ENCODE measurements at regions not wholly inside any gene's neighbourhood (a gene's known extent, or its start where the extent isn't known, plus 50 kb on each side); places are given as distances from the start of the nearest gene placed in this dataset.

DNA sequence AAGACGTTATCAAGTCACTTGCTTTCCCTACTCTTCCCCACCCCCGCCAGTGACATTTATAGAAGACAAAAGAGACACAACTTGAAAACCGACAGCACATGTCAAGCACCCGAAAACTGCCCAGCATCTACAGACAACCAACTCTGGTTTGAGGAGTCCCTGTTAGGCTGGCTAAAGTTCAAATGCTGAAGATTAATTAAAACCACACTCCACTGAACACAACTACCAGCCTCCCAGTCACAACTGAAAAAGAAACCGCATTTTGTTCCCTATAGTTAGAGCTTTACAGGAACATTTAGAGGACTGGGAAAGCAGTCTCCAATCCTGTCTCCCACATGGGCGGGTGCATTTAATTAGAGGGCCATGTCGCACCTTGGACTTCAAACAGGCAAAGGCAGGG lies 73.0 kb upstream of the COX10 start:
- no peak for TF ChIP-seq EZH2phosphoT487 (IDR thresholded peaks at IDR 0.05; ENCODE audit: low read depth)
- TF ChIP-seq, protein P1, sequence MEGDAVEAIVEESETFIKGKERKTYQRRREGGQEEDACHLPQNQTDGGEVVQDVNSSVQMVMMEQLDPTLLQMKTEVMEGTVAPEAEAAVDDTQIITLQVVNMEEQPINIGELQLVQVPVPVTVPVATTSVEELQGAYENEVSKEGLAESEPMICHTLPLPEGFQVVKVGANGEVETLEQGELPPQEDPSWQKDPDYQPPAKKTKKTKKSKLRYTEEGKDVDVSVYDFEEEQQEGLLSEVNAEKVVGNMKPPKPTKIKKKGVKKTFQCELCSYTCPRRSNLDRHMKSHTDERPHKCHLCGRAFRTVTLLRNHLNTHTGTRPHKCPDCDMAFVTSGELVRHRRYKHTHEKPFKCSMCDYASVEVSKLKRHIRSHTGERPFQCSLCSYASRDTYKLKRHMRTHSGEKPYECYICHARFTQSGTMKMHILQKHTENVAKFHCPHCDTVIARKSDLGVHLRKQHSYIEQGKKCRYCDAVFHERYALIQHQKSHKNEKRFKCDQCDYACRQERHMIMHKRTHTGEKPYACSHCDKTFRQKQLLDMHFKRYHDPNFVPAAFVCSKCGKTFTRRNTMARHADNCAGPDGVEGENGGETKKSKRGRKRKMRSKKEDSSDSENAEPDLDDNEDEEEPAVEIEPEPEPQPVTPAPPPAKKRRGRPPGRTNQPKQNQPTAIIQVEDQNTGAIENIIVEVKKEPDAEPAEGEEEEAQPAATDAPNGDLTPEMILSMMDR (IDR thresholded peaks at IDR 0.05; ENCODE audit: low read depth, low read length) = no peak
- no peaks in the 10 kb centered on the region for H3K79me2 ChIP-seq (ENCODE audit: low read length)
- no peak overlapping the region for H3K4me3 ChIP-seq (ENCODE audit: low read length)

DNA sequence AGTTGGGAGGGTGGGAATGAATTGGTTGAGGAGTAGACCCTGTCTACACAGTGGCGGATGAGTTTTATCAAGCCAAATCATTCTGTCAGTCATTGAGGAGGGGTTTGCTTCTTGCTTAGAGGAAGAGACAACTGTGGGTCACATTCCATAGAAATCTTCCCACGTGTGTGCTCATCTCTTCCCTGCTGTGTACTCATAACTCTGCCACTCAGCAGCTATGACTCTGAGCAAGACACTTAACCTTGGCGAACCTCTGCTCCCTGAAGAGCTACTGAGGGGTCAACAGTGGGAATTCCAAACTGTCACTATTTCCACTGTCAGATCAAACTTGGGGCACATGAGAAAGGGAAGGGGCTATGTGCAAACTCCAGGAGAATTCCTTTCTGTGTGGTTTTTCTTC lies 72.6 kb upstream of the COX10 start:
- Histone ChIP-seq H3K4me1 (ENCODE audit: low read length) (no peaks in the 10 kb centered on the region), H3K9me3 (ENCODE audit: insufficient read depth, low read length) (no peaks in the 10 kb centered on the region), H4K20me1 (ENCODE audit: insufficient read depth, low read length) (no peaks in the 10 kb centered on the region), H2AFZ (ENCODE audit: low read depth, low read length) (no peak overlapping the region), H3K4me2 (ENCODE audit: low read length) (no peak overlapping the region), H3K27me3 (ENCODE audit: low read depth, low read length) (no peaks in the 10 kb centered on the region), H3K79me2 (ENCODE audit: low read length) (no peaks in the 10 kb centered on the region), H3K9ac (ENCODE audit: low read length) (no peak overlapping the region), H3K27ac (ENCODE audit: low read length) (no peak overlapping the region), H3K36me3 (replicated peaks; ENCODE audit: low read depth, low read length) (no peaks in the 10 kb centered on the region), H3K4me3 (ENCODE audit: low read length) (no peak overlapping the region)
- TF ChIP-seq EZH2phosphoT487 (IDR thresholded peaks at IDR 0.05; ENCODE audit: low read depth) = no peak
- TF ChIP-seq, protein P1 (IDR thresholded peaks at IDR 0.05; ENCODE audit: low read depth, low read length) = no peak

More for the DNA sequence above, 73.0 kb upstream of the COX10 start:
- Histone ChIP-seq H2AFZ (ENCODE audit: low read depth, low read length) (no peak overlapping the region), H3K9ac (ENCODE audit: low read length) (no peak overlapping the region), H3K27me3 (ENCODE audit: low read depth, low read length) (no peaks in the 10 kb centered on the region), H3K4me1 (ENCODE audit: low read length) (no peaks in the 10 kb centered on the region), H3K4me2 (ENCODE audit: low read length) (no peak overlapping the region), H3K27ac (ENCODE audit: low read length) (no peak overlapping the region), H4K20me1 (ENCODE audit: insufficient read depth, low read length) (no peaks in the 10 kb centered on the region), H3K9me3 (ENCODE audit: insufficient read depth, low read length) (no peaks in the 10 kb centered on the region), H3K36me3 (replicated peaks; ENCODE audit: low read depth, low read length) (no peaks in the 10 kb centered on the region)

DNA sequence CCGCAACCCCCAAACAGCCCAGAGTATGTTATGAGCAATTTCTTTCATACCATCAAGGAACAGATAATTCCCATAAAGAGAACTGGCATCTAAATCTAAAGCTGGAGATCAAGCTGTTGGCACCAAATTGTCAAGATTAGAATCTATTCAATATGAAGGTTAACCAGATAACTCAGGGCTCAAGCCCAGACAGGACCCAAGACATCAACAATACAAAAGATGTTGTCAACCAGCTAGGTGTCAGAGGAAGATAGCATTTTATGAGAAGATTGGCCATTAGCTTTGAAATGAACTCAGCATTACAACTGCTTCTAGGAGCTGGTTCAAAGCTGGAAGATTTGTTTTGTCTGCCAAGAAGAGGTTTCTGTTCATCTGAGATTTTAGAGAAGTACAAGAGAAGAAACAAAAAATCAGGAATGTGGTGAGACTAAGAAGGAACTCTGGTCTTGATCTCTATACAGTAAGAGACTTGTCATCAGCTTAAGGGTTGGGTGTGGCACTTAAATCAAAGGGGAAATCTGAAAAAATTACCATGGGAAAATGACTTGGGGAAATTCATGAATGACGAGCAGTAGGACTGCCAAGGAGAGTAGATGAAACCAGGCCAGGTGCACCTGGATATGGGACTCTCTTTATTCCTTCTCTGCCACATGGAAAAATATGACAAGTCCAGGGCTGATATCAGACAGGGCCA lies 64.2 kb upstream of the COX10 start:
- no peak overlapping the region for H2AFZ ChIP-seq (ENCODE audit: low read depth, low read length)
- no peaks in the 10 kb centered on the region for H4K20me1 ChIP-seq (ENCODE audit: insufficient read depth, low read length)
- no peak overlapping the region for H3K4me3 ChIP-seq (ENCODE audit: low read length)
- H3K27ac ChIP-seq (ENCODE audit: low read length) = no peak overlapping the region
- no peaks in the 10 kb centered on the region for H3K27me3 ChIP-seq (ENCODE audit: low read depth, low read length)
- no peaks in the 10 kb centered on the region for H3K79me2 ChIP-seq (ENCODE audit: low read length)
- H3K9me3 ChIP-seq (ENCODE audit: insufficient read depth, low read length) = no peaks in the 10 kb centered on the region
- no peak overlapping the region for H3K4me2 ChIP-seq (ENCODE audit: low read length)
- H3K36me3 ChIP-seq (replicated peaks; ENCODE audit: low read depth, low read length) = no peaks in the 10 kb centered on the region
- no peak overlapping the region for H3K9ac ChIP-seq (ENCODE audit: low read length)
- no peaks in the 10 kb centered on the region for H3K4me1 ChIP-seq (ENCODE audit: low read length)
- TF ChIP-seq, protein P1 (IDR thresholded peaks at IDR 0.05; ENCODE audit: low read depth, low read length) = no peak
- TF ChIP-seq EZH2phosphoT487 (IDR thresholded peaks at IDR 0.05; ENCODE audit: low read depth) = no peak

DNA sequence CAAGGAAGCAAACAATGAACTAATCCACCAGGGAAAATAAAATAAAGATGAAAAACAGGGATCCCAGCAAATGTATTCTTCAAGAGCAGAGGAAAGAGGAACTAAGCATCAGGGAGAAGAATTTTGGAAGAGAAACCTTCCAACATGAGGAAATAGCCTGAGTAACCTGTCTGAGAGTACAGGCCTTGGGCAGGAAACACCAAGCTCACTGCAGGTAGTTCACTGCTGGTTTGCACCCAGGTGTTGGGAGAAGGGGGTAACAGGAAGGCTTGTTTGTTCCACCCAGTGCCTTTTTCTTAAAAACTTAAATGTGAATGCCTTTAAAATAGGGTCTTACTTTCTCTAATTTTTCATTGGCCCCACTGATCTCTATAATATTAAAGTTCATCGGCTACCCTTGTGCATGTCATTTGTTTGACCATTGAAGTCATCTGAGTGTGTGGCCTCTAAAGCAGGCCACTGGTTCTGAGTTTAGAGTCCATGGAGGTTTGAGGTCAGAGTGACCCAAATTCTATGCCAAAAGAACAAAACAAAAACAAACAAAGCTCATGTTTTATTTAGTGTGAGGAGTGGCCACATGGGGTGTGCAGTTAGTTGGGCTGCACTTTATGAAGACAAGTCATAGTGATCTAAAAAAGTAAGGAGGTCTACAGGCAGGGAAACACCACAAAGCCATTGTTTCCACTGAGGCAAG lies 62.9 kb upstream of the COX10 start:
- Histone ChIP-seq H3K9me3 (ENCODE audit: insufficient read depth, low read length) (no peaks in the 10 kb centered on the region), H3K4me2 (ENCODE audit: low read length) (no peak overlapping the region), H3K27ac (ENCODE audit: low read length) (no peak overlapping the region), H3K4me1 (ENCODE audit: low read length) (no peaks in the 10 kb centered on the region), H3K79me2 (ENCODE audit: low read length) (no peaks in the 10 kb centered on the region), H2AFZ (ENCODE audit: low read depth, low read length) (no peak overlapping the region), H3K4me3 (ENCODE audit: low read length) (no peak overlapping the region), H3K9ac (ENCODE audit: low read length) (no peak overlapping the region), H4K20me1 (ENCODE audit: insufficient read depth, low read length) (no peaks in the 10 kb centered on the region), H3K36me3 (replicated peaks; ENCODE audit: low read depth, low read length) (no peaks in the 10 kb centered on the region), H3K27me3 (ENCODE audit: low read depth, low read length) (no peaks in the 10 kb centered on the region)
- TF ChIP-seq EZH2phosphoT487 (IDR thresholded peaks at IDR 0.05; ENCODE audit: low read depth) = no peak
- TF ChIP-seq, protein P1 (IDR thresholded peaks at IDR 0.05; ENCODE audit: low read depth, low read length) = no peak

All from OCI-LY3 (cell line).